ENCODE measurements at regions not wholly inside any gene's neighbourhood (a gene's known extent, or its start where the extent isn't known, plus 50 kb on each side); places are given as distances from the start of the nearest gene placed in this dataset.
"Not testable (repeated sequence)": the region's sequence is repeated elsewhere in the genome, so short reads cannot be mapped to it uniquely, and the experiment has no call there.

- DNase-seq, result no peak
- in situ Hi-C loops (cut with MboI; ENCODE audit: low pct_unique_long_range_greater_than_20kb, low sequenced_read_pairs), result no loop called here
These were observed 269.4 kb upstream of the NRXN1 start for GRCh38 chr2:51301381-51301780.

GRCh38 chr2:51299370-51299769, 267.4 kb upstream of the NRXN1 start:
- DNase-seq, result no peak
- in situ Hi-C loops (cut with MboI; ENCODE audit: low pct_unique_long_range_greater_than_20kb, low sequenced_read_pairs), result no loop called here

GRCh38 chr2:51297488-51297887, 265.6 kb upstream of the NRXN1 start:
- DNase-seq, result no peak
- in situ Hi-C loops (cut with MboI; ENCODE audit: low pct_unique_long_range_greater_than_20kb, low sequenced_read_pairs), result no loop called here

- in situ Hi-C loops (cut with MboI; ENCODE audit: low pct_unique_long_range_greater_than_20kb, low sequenced_read_pairs), result no loop called here
- no peak for DNase-seq
These were observed 261.8 kb upstream of the NRXN1 start for GRCh38 chr2:51293566-51294200.

GRCh38 chr2:51291762-51292551, 260.0 kb upstream of the NRXN1 start:
- in situ Hi-C loops (cut with MboI; ENCODE audit: low pct_unique_long_range_greater_than_20kb, low sequenced_read_pairs), result no loop called here
- no peak for DNase-seq

GRCh38 chr2:51290725-51291124, 258.8 kb upstream of the NRXN1 start:
- in situ Hi-C loops (cut with MboI; ENCODE audit: low pct_unique_long_range_greater_than_20kb, low sequenced_read_pairs), result no loop called here
- no peak for DNase-seq

GRCh38 chr2:51289045-51289444, 257.1 kb upstream of the NRXN1 start:
- in situ Hi-C loops (cut with MboI; ENCODE audit: low pct_unique_long_range_greater_than_20kb, low sequenced_read_pairs), result no loop called here
- DNase-seq, result no peak

GRCh38 chr2:51268191-51268590, 236.3 kb upstream of the NRXN1 start:
- no peak for DNase-seq
- in situ Hi-C loops (cut with MboI; ENCODE audit: low pct_unique_long_range_greater_than_20kb, low sequenced_read_pairs), result no loop called here

GRCh38 chr2:51265539-51265938, 233.6 kb upstream of the NRXN1 start:
- DNase-seq, result no peak
- in situ Hi-C loops (cut with MboI; ENCODE audit: low pct_unique_long_range_greater_than_20kb, low sequenced_read_pairs), result no loop called here

- in situ Hi-C loops (cut with MboI; ENCODE audit: low pct_unique_long_range_greater_than_20kb, low sequenced_read_pairs), result no loop called here
- no peak for DNase-seq
These were observed 232.0 kb upstream of the NRXN1 start for GRCh38 chr2:51263951-51264350.

- in situ Hi-C loops (cut with MboI; ENCODE audit: low pct_unique_long_range_greater_than_20kb, low sequenced_read_pairs); DNase-seq: not testable (repeated sequence)
These were observed 231.2 kb upstream of the NRXN1 start for GRCh38 chr2:51263101-51263500.

GRCh38 chr2:51258301-51258700, 226.4 kb upstream of the NRXN1 start:
- in situ Hi-C loops (cut with MboI; ENCODE audit: low pct_unique_long_range_greater_than_20kb, low sequenced_read_pairs), result no loop called here
- no peak for DNase-seq

- in situ Hi-C loops (cut with MboI; ENCODE audit: low pct_unique_long_range_greater_than_20kb, low sequenced_read_pairs), result no loop called here
These were observed 224.8 kb upstream of the NRXN1 start for GRCh38 chr2:51256736-51257135.

GRCh38 chr2:51251356-51251755, 219.4 kb upstream of the NRXN1 start:
- in situ Hi-C loops (cut with MboI; ENCODE audit: low pct_unique_long_range_greater_than_20kb, low sequenced_read_pairs), result no loop called here
- DNase-seq, result no peak

More at GRCh38 chr2:51256736-51257135, 224.8 kb upstream of the NRXN1 start:
- no peak for DNase-seq

GRCh38 chr2:51247252-51247805, 215.4 kb upstream of the NRXN1 start:
- DNase-seq, result no peak
- in situ Hi-C loops (cut with MboI; ENCODE audit: low pct_unique_long_range_greater_than_20kb, low sequenced_read_pairs), result no loop called here

- DNase-seq, result no peak
These were observed 212.1 kb upstream of the NRXN1 start for GRCh38 chr2:51243892-51244535.

GRCh38 chr2:51237626-51238271, 205.8 kb upstream of the NRXN1 start:
- in situ Hi-C loops (cut with MboI; ENCODE audit: low pct_unique_long_range_greater_than_20kb, low sequenced_read_pairs), result no loop called here
- DNase-seq, result no peak

More at GRCh38 chr2:51243892-51244535, 212.1 kb upstream of the NRXN1 start:
- in situ Hi-C loops (cut with MboI; ENCODE audit: low pct_unique_long_range_greater_than_20kb, low sequenced_read_pairs), result no loop called here

- DNase-seq, result no peak
- in situ Hi-C loops (cut with MboI; ENCODE audit: low pct_unique_long_range_greater_than_20kb, low sequenced_read_pairs), result no loop called here
These were observed 200.1 kb upstream of the NRXN1 start for GRCh38 chr2:51232027-51232426.

- DNase-seq, result no peak
- in situ Hi-C loops (cut with MboI; ENCODE audit: low pct_unique_long_range_greater_than_20kb, low sequenced_read_pairs), result no loop called here
These were observed 199.1 kb upstream of the NRXN1 start for GRCh38 chr2:51231071-51231470.
